Osteocyte (in vitro differentiated cells): ENCODE measurements at regions not wholly inside any gene's neighbourhood (a gene's known extent, or its start where the extent isn't known, plus 50 kb on each side); places are given as distances from the start of the nearest gene placed in this dataset.

Source experiments
- DNase-seq: peaks from one replicate; pipeline ENCODE4 v3.0.0; 2021; ENCODE audit warnings: mixed read lengths; ENCODE audit not compliant: unreplicated experiment; ENCODE audit errors: extremely low spot score
- H3K27ac Mint-ChIP-seq: one replicate; pipeline ENCODE4 v1.8.0; 2021; ENCODE audit warnings: mild to moderate bottlenecking, mixed read lengths; ENCODE audit not compliant: unreplicated experiment
- H3K27me3 Mint-ChIP-seq: one replicate; pipeline ENCODE4 v1.8.0; 2021; ENCODE audit warnings: mixed read lengths; ENCODE audit not compliant: unreplicated experiment
- H3K36me3 Mint-ChIP-seq: one replicate; pipeline ENCODE4 v1.8.0; 2021; ENCODE audit warnings: mixed read lengths; ENCODE audit not compliant: unreplicated experiment
- H3K4me1 Mint-ChIP-seq: one replicate; pipeline ENCODE4 v1.8.0; 2021; ENCODE audit warnings: mixed read lengths; ENCODE audit not compliant: unreplicated experiment
- H3K4me3 Mint-ChIP-seq: one replicate; pipeline ENCODE4 v1.8.0; 2021; ENCODE audit warnings: mild to moderate bottlenecking, moderate library complexity, mixed read lengths; ENCODE audit not compliant: unreplicated experiment
- H3K9me3 Mint-ChIP-seq: one replicate; pipeline ENCODE4 v1.8.0; 2021; ENCODE audit warnings: mixed read lengths; ENCODE audit not compliant: unreplicated experiment
- CTCF ChIP-seq: fragments of 200-600 bp; sonication (generic); IDR thresholded peaks from 2 replicates; pipeline ENCODE4 v1.5.0; 2021; ENCODE audit warnings: antibody characterized with exemption, mild to moderate bottlenecking, moderate library complexity

GRCh38 chr12:90166671-90167070 is 458.0 kb upstream of the ATP2B1 start:
- DNase-seq, result no peak
- Mint-ChIP-seq H3K36me3 (no peaks in the 10 kb centered on the region), H3K4me1 (no peaks in the 10 kb centered on the region), H3K27ac (no peak overlapping the region), H3K27me3 (no peaks in the 10 kb centered on the region), H3K9me3 (no peaks in the 10 kb centered on the region), H3K4me3 (no peak overlapping the region)
- no peak for TF ChIP-seq CTCF

DNA sequence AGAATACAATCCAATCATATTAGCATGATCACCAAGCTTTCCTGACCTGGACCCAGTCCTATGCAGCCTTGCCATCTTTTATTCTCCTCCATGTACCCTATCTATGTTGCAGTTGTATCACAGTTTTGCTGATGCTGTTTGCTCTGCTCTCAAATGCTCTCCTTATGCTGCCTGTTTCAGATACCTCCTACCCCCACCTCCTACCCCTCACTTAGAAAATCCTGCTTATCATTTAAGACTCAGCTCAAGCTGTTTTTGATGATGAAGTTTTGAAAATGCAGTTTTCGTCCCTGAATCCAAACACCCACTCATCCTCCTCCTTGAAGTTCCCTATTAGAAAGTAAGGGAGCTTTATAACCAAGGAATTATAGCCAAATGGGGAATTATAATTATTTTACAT is 457.4 kb upstream of the ATP2B1 start:
- Mint-ChIP-seq H3K4me1 (no peaks in the 10 kb centered on the region), H3K27me3 (no peaks in the 10 kb centered on the region), H3K27ac (no peak overlapping the region), H3K9me3 (no peaks in the 10 kb centered on the region), H3K36me3 (no peaks in the 10 kb centered on the region), H3K4me3 (no peak overlapping the region)
- TF ChIP-seq CTCF, result no peak
- DNase-seq, result no peak

DNA sequence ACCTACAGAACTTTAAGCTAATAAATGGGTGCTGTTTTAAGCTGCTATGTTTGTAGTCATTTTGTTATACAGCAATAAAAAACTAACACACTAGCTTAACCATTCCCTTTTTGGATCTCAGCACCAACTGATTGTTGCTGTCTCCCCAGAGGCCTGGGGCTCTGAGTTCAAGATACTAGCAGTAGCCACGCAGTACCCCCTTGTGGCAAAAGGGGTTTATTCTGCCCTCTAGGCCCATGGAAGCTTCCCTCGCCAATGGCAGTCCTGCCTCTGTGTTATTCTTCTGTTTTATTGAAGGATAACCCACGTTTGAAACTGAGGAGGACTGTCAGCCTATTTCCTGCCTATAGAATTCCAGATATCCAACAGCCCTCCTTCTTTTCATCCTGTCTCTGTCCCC is 455.3 kb upstream of the ATP2B1 start:
- no peak for DNase-seq
- no peaks in the 10 kb centered on the region for H3K36me3 Mint-ChIP-seq
- H3K4me1 Mint-ChIP-seq, result no peaks in the 10 kb centered on the region
- no peak overlapping the region for H3K27ac Mint-ChIP-seq
- peaks cover 2% of the 10 kb centered on the region for H3K27me3 Mint-ChIP-seq
- H3K4me3 Mint-ChIP-seq, result no peak overlapping the region
- TF ChIP-seq CTCF, result no peak
- H3K9me3 Mint-ChIP-seq, result no peaks in the 10 kb centered on the region

DNA sequence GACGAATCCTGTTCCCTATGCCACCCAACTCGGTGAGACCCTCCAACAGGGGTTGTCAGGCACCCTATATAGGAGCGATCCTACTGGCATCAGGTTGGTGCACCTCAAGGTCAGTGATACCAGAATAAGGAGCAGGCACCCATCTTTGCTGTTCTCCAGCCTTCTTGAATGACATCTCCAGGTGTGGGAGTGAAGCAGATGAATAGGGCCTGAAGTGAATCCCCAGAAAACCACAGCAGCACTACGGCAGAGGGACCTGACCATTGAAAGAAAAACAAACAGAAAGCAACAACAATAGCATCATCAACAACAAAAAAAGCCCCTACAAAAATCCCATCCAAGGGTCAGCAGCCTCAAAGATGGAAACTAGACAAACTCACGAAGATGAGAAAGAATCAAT is 445.2 kb upstream of the ATP2B1 start:
- no peaks in the 10 kb centered on the region for H3K9me3 Mint-ChIP-seq
- no peak for DNase-seq
- H3K27ac Mint-ChIP-seq, result no peak overlapping the region
- no peak for TF ChIP-seq CTCF
- peaks cover 2% of the 10 kb centered on the region for H3K36me3 Mint-ChIP-seq
- peaks cover 4% of the 10 kb centered on the region for H3K4me1 Mint-ChIP-seq
- no peak overlapping the region for H3K4me3 Mint-ChIP-seq
- H3K27me3 Mint-ChIP-seq, result no peaks in the 10 kb centered on the region

DNA sequence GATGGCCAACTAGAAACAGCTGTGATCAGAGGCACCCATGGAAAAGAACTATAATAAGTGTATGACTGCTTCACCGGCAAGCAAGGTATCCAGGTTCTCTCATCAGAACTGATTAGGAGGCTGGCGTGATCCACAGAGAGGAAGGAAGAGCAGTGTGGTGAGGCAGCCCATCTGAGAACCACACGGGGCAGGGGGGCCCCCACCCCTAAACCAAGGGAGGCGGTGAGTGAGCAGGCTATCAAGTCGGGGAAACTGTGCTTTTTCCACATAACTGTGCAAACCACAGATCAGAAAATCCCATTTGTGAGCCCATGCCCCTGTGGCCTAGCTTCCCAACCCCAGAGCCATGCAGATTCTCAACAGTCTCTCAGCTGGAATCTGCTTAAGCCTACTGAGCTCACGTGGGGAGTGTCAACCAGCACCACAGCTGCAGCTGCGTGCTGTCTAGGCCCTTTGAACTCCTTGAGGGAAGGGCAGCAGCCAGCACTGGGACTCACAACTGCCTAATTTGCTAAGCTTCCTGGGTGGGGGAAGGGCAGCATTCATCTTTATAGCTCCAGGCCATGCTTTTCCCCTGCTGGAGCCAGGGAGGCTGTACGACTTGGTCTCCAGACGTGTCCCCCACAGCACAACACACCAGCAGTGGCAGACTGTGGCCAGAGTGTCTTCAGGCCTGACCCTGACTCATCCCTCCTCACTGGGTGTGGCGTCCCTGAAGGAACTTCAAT is 444.4 kb upstream of the ATP2B1 start:
- peaks cover 4% of the 10 kb centered on the region for H3K4me1 Mint-ChIP-seq
- no peak for DNase-seq
- peaks cover 2% of the 10 kb centered on the region for H3K36me3 Mint-ChIP-seq
- H3K9me3 Mint-ChIP-seq, result no peaks in the 10 kb centered on the region
- H3K4me3 Mint-ChIP-seq, result no peak overlapping the region
- no peak overlapping the region for H3K27ac Mint-ChIP-seq
- no peaks in the 10 kb centered on the region for H3K27me3 Mint-ChIP-seq
- TF ChIP-seq CTCF, result no peak
